ENCODE measurements at regions not wholly inside any gene's neighbourhood (a gene's known extent, or its start where the extent isn't known, plus 50 kb on each side); places are given as distances from the start of the nearest gene placed in this dataset.
A peak's percentile ranks its signal among the peaks of the same experiment; 100 is the strongest.

- DNase-seq: no peak
Measured at GRCh38 chr2:41806286-41806685, 241.5 kb upstream of the PKDCC start.

- no peak for DNase-seq
Measured at GRCh38 chr2:41821167-41821566, 226.7 kb upstream of the PKDCC start.

DNA sequence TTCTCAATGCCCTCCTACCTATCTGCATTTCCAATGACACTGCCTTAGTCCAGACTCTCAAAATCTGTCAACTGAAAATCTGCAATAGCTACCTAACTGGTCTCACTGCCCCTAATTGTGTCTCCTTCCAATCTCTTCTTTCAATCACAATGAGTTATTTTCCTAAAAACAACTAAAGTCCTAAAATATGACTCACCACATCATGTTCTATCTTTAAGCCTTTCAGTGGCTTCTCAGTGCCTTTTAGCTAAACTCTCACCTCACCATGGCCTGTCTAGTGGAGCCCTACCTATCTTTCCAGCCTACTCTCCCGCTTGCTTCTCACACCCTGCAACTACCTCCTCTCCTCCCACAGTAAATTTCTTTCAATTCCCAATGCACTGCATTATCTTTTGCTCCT, 220.9 kb upstream of the PKDCC start:
- no peak for DNase-seq

GRCh38 chr2:41827354-41827971, 220.4 kb upstream of the PKDCC start:
- no peak for DNase-seq

DNA sequence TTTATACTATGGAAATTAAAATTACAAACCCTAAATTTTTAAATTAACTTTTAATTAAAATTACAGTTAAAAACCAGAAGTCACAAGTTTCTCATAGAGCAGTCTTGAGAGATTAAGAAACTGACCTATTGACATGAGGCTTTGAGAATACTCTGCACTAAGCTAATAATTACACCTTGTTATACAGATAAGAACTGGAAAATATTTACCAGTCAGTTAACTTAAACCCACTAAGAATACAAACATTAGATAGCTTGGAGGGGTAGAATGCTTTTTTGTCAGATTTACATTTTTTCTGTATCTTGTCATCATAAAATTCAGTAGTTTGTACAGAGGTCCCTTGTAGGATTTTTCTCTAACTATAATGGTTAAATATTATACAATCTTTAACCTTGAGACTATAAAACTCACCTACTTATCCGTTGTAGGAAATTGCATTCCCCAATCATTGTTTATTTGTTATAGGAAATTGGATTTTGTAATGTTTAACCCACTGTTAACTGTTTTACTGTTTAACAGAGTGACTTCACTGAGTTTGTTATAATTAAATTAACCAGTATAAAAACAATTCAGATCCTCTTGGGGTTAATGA, 219.7 kb upstream of the PKDCC start:
- no peak for DNase-seq

DNA sequence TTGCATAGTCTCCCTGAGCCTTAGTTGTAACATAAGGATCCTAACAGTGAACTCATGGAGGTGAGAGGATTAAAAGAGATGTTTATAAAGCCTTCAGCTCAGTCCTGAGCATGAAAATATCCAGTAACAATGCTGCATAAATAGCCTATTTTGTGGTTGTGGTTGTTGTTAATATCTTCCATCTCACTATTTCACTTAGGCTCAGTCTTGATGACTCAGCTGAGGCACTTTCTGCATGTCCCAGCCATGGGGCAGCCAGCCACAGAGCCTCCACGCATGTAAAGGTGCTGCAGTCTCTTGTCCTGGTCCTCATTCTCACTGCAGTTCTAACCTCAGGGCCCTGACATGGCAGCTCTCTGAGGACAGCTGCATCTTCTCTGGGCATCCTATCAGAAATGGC, 218.8 kb upstream of the PKDCC start:
- DNase-seq: no peak

GRCh38 chr2:41830600-41830999, 217.2 kb upstream of the PKDCC start:
- DNase-seq: no peak

GRCh38 chr2:41832218-41832617, 215.6 kb upstream of the PKDCC start:
- DNase-seq: no peak

DNA sequence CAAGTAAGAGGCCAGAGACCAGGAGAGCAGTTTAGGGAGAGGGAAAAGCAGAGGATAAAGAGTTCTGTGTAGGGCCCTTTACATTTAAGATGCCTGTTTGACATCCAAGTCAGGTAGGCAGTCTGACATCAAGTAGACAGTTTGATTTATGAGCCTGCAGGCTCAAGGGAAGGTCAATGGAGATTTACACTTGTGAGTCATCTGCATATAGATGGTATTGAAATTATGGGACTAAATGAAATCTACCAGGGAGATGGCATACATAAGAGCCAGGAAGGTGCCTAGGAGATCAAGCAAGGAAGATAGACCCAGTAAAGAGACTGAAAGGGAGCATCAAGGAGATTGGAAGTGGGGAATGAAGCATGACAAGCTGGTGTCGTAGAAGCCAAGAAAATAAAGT, 212.4 kb upstream of the PKDCC start:
- no peak for DNase-seq

DNA sequence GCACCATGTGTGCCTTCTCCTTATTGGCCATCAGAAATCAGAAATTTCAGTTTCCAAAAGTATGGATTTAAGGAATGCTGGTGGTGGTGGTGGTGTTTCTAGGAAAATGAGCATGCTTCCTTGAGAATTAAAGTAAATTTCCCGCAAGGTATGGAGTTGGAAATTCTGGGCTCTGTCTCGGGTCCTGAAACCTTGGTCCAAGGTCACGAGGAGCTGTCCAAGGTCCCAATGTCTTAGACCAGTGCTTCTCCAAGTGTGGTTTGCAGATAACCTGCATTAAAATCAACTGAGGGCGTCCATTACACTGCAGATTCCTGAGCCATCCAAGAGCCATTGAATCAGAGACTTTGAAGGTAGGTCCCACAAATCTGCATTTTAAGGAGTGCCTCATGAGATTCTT, 210.9 kb upstream of the PKDCC start:
- DNase-seq: peak; percentile 53

GRCh38 chr2:41837610-41838009, 210.2 kb upstream of the PKDCC start:
- DNase-seq: no peak

- peak; percentile 97 for DNase-seq
Measured at GRCh38 chr2:41840702-41841551, 206.9 kb upstream of the PKDCC start.

- no peak for DNase-seq
Measured at GRCh38 chr2:41846962-41847361, 200.9 kb upstream of the PKDCC start.

GRCh38 chr2:41847744-41848441, 199.9 kb upstream of the PKDCC start:
- DNase-seq: no peak

- no peak for DNase-seq
Measured at GRCh38 chr2:41851554-41851953, 196.3 kb upstream of the PKDCC start.

- peak; percentile 66 for DNase-seq
Measured at GRCh38 chr2:41853427-41854191, 194.2 kb upstream of the PKDCC start.

DNA sequence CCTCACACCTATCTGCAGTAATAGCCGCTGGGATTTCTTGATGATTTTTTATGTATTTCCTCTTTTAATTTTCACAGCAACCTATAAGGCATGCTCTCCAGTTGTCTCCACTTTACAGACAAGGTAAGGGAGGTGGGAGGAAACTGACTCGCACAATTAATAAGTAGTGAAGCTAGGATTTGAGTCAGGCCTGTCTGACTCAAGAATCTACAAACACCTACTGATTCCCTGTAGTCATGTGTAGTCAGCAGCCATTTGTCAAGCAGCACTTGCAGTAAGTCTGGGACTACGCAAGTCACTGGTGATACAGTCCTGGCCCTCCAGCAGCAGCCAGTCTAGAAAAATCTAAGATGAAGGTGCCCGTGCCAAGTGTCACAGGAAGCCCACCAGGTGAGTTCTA, 193.6 kb upstream of the PKDCC start:
- DNase-seq: no peak

- DNase-seq: no peak
Measured at GRCh38 chr2:41856946-41857345, 190.9 kb upstream of the PKDCC start.

DNA sequence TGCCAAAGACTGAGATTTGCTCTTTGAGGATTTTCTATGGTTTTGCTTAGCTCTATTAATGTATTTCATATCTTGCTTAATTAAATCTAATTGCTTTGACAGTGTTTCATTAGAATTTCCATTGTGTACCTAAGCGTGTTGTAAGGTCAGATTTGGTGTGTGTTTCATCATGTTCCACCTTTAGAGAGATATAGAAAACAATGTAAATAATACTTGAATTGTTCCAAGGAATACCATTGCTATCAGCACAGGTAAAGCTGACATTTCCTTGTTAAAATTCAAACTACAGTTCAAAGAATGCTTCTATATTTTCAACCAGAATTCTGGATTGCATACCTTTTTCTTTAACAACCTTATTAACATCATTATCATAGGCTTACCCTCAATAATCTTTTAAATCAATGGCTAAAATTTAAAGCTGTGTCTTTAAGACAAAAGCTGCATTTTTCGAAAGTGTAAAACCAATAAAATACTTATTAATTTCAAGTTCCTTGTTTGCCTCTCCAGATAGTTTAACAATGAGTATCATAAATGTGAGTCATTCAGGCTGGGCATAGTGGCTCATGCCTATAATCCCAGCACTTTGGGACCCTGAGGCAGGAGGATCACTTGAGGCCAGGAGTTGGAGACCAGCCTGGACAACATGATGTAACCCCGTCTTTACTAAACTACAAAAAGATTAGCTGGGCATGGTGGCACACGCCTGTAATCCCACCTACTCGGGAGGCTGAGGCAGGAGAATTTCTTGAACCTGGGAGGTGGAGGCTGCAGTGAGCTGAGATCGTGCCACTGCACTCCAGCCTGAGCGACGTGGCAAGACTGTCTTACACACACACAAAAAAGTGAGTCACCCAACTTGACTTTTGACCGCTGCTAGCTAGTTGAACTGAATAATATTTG, 188.0 kb upstream of the PKDCC start:
- peak; percentile 80 for DNase-seq

- no peak for DNase-seq
Measured at GRCh38 chr2:41863062-41863461, 184.8 kb upstream of the PKDCC start.

DNA sequence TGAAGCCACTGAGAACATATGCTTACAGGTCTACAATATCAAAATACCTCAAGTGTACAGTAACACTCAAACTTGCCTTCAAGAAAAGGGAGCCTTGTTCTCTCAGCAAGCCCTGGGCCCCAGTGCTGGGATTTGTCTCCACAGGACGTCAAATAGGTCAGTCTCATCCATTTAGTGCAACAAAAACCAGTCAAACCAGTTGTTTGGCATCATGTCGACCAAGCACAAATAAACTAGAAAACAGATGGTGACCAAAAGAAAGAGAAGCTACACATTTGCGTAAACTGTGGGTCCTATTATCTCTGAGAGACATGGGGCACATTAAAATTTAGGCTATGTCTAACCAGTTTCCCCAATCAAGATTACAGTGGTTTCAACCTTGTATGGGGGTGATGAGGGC, 182.6 kb upstream of the PKDCC start:
- no peak for DNase-seq
